ENCODE measurements at regions not wholly inside any gene's neighbourhood (a gene's known extent, or its start where the extent isn't known, plus 50 kb on each side); places are given as distances from the start of the nearest gene placed in this dataset.
"Not testable (repeated sequence)": the region's sequence is repeated elsewhere in the genome, so short reads cannot be mapped to it uniquely, and the experiment has no call there.

DNA sequence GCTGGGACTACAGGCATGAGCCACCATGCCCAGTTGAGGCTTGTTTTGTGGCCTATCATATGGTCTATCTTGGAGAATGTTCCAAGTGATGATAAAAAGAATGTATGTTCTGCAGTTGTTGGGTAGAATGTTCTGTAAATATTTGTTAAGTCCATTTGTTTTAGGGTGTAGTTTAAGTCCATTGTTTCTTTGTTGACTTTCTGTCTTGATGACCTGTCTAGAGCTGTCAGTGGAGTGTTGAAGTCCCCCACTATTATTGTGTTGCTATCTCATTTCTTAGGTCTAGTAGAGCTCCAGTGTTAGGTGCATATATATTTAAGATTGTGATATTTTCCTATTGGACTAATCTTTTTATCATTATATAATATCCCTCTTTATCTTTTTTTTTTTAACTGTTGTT, 284.3 kb upstream of the EXOC2 start:
- not testable (repeated sequence) for DNase-seq

DNA sequence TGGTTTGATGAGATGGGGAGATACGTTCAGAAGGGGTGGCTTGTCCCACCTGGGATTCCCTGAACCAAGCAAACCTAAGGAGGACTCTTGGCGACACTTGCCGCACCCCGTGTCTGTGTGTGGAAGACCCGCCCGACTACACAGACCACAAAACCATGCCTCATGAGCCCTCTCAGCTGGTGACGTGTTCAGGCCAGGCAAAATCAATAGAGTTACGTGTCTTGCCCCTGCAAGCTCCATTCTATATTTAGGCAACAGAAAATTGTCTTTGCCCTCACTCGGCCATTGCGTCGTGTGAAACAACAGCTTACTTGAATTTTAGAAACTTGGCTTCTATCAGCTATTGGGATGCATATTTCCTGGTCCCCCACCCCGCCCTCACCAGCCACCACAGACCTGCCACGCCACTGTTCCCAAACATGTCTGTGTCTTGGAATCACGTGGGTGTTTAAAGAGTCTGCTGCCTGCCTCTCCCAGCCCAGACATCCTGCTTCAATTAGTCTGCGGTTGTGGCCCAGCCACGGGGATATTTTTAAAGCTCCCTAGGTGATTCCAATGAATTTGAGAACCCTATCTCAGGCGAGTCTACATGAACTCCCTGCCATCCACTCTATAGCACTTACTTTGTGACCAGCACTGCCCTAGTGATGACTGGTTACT, 279.2 kb upstream of the EXOC2 start:
- no peak for DNase-seq

DNA sequence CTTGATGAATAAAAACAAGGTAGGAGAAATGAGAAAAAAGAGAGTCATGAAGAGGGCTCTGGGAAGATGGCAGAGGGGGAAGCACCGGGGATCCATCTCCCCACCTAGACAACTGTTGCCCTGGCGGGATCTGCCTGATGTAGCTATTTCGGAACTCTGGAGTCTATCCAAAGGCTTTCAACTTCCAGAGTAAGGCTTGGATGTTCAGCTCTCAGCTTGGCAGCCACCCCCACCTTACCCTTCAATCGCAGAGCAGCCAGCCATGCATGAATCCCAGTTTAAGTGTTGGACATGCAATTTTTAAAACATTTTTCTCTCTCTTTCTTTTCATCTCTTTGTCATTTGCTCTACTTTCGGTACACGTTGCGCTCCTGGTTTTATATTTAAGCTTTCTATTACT, 275.9 kb upstream of the EXOC2 start:
- DNase-seq, result no peak

DNA sequence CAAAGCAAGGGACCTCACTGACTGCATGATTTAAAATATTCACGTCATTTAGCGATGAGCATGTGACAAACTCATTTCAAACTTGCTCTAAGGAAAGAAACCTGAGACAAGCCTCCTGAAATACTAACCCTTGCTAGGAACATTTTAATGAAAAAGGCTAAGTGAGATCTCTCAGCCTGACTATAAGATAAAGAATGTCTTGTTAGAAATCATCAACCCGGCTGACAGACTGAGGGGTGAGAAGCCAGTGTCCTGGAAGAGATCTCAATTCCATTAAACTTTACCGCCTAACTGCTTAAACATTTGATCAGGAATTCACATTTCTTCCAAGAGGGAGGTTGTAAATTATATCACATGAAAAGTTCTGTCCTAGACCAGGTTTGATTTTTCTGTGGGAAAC, 274.8 kb upstream of the EXOC2 start:
- no peak for DNase-seq

DNA sequence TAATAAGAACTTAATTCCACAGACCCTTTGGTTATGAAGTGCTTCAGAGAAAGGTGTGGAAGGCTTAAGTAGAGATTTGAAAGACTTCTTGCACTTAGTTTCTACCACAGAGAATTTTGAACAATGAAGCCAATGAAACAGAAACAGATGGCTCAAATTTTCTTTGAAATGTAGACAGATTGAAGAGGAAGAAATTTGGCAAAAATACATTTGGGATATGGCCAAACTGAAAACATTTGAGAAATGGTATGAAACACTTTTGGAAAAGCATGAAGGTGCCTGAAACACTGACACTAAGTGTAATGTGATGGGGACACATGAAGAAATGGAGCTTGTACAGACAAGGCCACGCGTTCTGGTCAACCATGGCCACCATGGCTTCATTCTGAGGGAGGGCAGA, 272.4 kb upstream of the EXOC2 start:
- no peak for DNase-seq

DNA sequence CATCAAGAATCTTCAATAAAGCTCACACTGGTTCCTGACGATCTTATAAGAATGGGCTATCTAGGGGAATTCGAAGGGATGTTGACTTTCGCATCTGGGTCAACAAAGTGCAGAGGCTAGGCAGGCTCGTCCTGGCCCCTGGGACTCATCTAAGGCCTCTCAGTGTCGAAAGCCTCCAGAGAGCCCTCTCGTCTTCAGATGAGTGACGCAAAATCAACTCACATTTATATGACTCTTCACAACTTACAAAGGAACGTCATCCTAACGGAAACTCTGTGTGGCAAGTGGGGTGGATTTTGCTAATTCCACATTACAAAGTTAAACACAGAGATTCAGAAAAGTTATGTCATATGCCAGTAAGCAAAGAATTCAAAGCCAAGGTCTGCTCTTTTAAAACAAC, 270.5 kb upstream of the EXOC2 start:
- DNase-seq, result no peak

DNA sequence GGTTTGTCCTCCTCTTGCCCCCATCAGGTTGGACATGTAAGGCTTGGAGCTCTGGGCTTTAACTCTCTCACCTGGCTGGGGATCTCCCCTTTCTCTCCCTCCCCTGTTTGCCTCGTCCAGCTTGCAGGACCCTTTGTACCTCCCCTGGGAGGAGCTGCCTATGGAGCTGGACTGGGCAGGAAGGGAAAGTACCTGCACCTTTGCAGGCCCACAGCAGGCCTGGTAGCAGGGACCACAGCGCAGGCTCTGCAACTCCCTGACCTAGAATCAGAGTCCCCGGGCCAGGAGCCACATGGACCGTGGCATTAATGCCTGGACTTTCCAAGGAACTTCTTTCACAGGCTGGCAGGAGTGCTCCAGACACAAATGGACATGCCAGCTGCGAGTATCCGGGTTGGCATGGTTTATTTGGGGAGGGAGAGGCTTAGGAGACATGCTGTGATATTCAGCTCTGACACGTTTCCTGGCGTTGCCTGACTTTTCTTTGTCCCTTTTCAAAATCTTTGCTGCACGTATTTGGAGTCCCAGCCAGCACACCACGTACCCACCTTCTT, 268.5 kb upstream of the EXOC2 start:
- DNase-seq, result no peak

DNA sequence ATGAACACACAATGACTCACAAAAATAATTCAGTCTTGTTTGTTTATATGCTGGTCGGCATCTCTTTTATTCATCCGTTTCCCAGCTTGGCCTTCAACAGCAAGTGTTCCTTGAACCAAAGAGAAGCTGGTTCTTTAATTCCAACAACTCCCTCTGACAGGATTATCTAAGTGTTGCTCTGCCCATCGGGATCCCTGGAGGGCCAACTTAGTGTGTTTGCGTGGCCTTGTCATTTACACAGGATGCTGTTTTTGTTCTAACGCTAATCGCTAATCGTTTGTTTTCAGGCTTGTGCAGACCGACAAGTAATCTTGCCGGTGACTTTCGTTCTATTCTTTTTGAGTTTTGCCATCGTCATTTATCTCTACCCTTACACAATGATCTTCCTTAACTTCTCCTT, 267.4 kb upstream of the EXOC2 start:
- DNase-seq, result no peak

DNA sequence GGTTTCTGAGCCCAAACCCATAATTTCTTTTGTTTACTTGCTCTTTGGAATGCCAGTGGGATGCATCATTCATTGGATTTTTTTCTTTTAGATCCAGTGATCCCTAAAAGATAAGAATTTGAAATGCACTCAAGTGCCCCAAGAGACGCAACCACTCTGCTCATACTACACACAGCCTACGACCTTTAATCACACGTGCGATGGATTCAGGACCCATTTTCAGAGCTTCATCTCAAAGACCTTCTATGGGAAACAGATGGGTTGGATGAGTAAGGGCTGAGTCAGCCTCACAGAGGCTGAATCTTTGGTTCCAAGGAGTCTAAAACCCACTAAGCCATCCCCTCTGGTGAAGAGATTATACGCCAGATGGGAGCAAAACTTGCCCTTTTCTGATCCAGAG, 265.5 kb upstream of the EXOC2 start:
- no peak for DNase-seq

DNA sequence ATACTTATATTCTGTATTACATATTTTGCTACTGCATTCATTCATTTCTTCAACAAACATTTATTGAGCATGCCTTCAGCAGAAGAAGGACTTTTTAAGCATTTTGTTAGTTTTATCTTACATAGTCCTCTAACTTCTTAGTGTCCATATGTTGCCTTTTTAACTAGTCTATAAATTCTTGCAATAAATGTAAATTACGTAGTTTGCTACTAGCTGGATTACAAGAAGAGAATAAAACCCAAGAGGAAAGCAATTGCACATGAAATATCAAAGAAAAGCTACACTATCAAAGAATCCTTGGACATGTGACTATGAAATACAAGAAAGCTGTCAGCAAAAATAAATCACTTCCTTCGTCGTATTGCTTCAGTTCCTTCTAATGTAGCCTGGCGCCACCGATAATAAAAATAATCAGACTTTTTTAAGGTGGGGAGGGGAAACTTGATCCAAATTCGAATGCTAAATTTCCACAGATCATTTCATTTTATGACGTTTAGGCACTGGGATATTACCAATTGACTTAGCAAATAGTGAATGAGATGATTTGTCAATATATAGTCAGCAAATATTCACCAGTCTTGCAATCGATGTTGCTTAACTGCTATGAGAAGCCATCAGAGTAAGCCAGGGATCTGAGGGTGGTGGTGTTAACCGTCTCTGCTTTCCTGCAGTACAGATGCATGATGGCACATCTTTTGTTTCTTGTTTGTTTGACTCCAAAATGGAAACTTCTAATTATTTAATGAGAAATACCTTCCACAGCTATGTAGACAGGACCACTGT, 258.7 kb upstream of the EXOC2 start:
- DNase-seq, result no peak

DNA sequence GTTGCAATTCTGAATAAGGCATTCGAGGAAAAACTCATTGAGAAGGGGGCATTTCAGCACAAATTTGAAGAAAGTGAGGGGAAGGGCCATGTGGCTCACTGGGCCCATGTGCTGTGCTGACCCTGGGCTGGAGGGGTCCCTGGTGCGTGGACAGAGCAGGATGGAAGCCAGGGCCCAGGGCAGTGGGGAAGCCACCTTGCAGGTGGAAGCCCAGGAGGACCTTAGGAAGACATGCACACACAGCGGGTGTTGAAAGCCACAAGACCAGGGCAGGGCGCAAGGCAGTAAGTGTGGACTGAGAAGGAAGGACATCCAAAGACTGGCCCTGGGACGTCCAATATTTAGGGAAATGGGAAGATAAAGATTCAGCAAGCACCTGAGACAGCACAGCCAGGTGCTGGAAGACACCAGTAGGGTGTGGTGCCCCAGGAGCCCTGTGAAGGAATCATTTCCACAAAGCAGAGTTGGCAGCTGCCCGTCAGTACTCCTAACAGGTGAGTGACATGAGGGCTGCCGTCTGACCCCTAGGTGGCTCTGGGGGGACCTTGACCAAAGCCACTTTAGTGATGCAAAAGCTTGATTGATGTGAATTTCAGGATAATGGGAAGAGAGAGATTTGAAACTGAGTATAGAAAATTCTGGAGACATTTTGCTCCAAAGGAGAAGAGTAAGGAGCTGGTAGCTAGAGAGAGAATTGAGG, 254.4 kb upstream of the EXOC2 start:
- no peak for DNase-seq

DNA sequence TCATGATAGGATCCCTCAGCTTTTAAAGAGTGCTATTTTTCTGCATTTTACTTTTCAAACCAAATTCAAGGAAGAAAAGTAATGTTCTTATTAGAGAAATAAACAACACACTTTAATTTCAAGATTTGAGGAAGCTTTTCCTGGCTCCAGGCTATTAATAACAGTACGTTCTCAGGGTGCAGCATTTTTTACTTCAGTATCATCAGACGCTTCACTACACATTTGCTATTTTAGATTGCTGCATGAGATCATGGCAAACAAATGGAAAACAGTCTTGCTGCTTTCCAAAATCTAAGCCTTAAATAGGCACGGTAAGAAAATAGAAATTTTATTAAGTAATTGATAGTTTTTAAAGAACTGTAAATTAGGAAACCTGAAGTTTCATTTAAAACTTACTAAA, 253.6 kb upstream of the EXOC2 start:
- DNase-seq, result no peak

DNA sequence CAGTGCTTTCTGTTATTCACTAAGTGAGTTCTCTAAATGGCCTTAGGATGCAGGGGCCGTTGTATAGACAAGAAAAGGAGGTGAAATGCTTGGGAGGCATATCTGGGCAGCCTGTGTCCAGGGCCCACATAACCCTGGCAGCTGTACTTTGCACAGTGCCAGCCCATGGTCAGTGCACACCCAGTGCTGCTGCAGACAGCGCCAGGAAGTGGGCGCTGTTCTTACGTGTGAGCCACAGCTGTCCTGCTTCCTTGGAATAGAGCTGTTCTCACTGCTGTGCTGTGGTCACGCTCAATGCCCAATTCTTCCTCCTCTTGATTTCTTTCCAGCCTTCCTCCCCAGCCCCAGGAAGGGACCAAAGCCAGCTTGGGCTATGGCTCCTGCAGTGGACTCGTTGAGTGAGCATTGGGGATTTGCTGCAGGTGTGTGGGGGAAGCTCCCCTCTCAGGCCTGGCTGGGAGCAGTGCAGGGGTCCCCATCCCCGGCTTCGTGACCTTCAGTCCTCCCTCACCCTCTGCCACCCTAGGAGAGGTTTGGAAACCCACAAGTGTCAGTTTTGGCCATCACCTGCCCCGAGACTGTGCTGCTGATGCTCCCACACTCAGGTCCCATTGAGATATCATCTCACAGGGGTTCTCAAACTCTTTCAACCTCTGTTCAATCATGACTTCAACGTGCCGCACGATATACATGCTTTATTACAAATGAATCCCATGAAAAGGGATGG, 246.8 kb upstream of the EXOC2 start:
- DNase-seq, result no peak

DNA sequence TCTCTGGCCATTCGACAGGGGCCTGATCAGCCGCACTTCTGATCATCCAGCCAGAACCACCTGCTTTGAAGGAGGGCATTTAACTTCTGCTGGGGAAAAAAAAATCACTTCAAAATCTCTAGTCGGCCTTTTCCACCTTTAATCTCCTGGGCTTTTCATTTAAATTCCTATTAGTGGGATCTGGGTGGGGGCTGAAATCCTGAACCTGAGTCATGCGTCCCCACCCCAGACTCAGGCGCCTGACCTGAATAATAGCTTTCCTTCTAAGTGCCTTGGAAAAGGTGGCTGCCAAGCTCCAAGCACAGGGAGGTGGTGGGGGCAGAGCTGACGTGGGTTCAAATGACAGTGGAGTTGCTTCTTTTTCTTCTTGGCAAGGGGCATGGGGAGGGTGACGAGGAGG, 246.0 kb upstream of the EXOC2 start:
- no peak for DNase-seq

DNA sequence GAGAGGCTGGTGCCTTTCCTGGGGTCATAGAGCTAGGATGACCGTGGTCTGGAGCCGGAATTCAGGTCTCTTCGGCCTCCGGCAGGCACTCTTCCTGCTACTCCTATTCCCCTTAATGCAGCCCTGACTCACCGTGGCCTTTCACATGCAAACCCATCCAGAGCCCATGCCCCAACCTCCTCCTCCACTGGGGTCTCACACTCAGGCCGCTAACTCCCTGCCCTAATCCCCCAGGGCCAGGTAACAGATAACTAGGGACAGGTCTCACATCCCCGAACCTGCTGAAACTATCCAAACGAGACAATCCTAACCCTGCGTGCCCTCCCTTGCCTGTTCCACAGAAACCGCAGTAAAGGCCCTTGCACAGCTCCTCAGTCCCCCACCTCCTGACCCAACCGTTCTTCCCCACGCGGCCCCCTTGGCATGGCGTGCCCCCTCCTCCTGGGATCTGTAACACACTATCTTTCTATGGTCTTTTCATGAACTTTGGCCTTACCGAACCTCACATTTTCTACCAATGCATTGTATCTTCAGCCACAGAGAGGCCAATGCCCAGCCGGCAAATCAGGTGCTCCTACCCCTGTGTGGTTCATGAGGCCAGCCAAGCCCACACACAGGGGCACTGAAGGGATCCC, 245.4 kb upstream of the EXOC2 start:
- no peak for DNase-seq

DNA sequence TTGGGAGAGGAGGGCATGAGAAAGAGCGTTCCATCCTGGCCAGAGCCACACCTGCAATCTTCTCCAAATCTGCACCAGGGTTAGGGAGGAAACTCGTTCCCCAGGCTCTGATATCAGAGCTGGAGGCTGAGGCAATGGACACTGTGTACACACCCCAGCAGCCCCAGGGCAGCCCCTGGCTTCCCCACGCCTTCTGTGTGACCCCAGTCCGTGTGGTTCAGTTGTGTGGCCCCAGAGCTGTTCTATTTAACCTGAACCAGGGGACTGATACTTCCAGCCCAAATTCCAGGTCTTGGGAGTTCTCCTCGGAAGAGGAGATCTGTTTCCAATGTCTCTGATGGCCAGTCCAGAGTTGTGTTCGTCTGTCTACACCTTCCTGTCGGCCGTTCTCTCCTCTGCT, 242.6 kb upstream of the EXOC2 start:
- DNase-seq, result no peak

DNA sequence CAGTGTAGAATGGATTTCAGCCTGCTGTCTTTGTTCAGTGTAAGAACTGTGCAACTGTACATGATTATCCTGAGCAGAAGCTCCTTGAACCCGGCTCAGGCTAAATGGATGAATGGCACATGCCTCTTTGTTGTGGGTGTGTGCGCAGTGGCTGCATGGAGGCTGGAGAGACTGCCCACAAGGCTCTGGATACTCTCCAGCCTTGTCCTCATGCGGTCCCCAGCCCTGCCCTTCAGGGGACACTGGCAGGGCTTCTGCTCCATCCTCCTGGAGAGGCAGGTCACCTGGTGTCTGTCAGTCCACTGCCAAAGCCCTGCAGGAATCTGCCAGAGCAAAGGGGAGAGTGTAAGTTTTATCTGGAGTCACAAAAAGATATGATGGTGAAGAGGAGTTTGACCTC, 241.7 kb upstream of the EXOC2 start:
- no peak for DNase-seq

DNA sequence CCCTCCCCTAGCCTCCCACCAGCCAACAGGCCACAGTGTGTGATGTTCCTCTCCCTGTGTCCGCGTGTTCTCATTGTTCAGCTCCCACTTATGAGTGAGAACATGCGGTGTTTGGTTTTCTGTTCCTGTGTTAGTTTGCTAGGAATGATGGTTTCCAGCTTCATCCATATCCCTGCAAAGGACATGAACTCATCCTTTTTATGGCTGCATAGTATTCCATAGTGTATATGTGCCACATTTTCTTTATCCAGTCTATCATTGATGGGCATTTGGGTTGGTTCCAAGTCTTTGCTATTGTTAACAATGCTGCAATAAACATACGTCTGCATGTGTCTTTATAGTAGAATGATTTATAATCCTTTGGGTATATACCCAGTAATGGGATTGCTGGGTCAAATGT, 239.0 kb upstream of the EXOC2 start:
- DNase-seq, result not testable (repeated sequence)

DNA sequence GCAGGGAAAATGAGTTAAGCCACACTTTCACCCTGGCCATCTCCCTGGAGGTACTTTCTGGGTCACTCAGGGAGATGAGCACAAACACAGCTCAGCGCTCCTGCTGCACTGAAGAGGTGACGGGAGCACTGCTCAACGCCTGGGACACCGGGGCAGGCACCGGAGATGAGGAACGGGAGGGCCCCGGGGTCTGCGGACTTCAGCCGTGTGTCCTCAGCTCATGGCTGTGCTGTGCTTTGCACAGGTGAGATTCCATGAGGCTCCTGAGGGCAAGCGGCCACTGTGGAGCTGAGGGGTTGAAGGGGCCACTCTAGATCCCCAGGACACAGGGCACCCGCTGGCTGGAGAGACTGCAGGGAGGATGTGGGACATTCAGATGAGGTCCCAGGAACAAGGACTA, 234.2 kb upstream of the EXOC2 start:
- no peak for DNase-seq

DNA sequence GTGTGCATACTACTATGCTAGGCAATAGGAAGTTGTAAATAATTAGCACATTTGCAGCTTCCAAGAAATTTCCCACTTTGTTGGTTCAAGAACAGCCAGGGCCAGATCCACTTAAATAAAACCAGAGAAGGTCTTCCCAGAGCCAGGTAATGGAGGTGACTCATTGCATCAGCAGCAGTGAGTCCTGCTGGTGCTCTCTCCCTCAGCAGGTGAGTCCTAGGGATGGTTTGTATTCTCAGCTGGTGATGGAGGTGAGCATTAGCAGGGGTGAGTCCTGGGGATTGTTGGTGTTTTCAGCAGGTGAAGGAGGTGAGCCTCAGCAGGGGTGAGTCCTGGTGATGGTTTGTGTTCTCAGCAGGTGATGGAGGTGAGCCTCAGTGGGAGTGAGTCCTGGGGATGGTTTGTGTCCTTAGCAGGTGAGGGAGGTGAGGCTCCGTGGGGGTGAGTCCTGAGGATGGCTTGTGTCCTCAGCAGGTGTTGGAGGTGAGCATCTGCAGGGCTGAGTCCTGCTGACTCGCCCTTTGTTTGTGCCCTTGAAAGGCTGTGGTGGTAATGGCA, 232.8 kb upstream of the EXOC2 start:
- no peak for DNase-seq

DNA sequence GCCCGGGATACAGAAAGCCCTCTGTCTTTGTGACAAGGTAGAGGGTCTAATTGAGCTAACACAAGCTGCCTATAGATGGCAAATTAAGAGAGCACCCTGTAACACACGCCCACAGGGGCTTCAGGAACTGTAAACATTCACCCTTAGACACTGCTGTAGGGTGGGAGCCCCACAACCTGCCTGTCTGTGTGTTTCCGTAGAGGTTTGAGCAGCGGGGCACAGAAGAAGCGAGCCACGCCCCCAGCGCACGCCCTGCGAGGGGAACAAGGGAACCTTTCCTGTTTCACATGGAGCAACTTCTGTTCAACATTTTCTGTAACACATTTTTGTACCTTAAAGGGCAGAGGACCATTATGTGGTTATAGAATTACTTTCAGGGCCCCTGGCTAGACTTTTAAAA, 231.7 kb upstream of the EXOC2 start:
- no peak for DNase-seq

DNA sequence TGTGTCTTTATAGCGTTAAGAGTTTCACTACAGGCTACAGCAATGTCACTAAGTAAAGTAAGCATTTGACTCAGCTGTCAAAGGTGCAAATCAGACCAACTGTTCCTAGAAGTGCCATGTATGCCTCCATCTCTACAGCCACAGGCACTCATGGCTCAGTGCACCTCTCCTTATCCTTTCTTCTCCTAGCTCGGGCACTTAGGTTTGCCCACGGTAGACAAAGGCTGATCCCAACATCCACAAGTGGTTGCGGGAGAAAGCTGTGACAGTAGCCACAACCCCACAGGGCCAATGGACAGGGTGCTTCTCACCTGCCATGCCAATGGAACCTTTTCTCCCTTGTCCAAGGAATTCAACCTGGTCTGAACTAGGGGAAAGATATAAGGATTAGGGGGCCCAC, 228.5 kb upstream of the EXOC2 start:
- no peak for DNase-seq
